Stimulated activated CD4-positive, alpha-beta T cell treated with anti-CD3 and anti-CD28 coated beads, Interleukin-4, amount 100 ng/mL, for 1 hour (primary cell): ENCODE measurements at regions not wholly inside any gene's neighbourhood (a gene's known extent, or its start where the extent isn't known, plus 50 kb on each side); places are given as distances from the start of the nearest gene placed in this dataset.

ENCODE experiments used
- DNase-seq: peaks from one replicate; pipeline ENCODE4 v3.0.0-alpha.2; 2020

GRCh38 chr3:7915356-7915755 lies 586.3 kb upstream of the LMCD1 start:
- no peak for DNase-seq

- DNase-seq = peak; percentile 2
Measured at GRCh38 chr3:7917443-7918151, 584.0 kb upstream of the LMCD1 start.

DNA sequence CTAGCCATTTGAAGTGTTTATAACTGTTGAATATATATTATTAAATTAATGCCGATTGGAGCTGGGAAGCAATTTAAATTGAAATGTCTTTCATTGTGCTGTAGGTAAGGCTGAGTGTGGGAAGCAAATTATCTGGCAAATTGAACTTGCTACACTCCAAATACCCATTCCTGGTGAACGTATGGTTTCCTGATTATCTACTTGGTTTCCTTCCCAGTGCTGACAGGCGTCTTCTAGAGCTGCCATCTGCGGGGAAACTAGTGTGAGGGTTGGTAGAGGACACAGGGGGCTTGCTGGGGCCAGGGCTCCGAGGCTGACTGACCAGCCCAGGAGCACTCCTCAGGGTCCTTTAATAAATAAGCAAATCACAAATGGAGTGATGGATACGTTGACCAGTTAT lies 581.4 kb upstream of the LMCD1 start:
- DNase-seq = no peak

DNA sequence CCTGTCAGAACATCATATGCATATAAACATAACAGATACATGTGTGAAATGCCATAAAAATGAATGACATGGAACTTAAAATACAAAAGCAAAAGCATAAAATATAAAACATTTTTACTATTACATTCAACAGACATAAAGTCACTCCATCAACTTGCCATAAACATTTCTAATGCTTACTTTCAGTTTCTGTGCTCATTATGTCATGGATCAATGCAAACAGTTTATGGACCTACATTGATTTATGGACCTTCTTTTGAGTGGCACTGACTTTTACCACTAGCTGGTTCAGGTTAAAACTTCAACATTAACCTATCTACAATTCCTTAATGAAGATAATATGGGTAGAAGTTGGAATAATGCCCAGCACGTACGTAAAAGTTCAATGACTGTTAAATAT lies 577.4 kb upstream of the LMCD1 start:
- no peak for DNase-seq

DNA sequence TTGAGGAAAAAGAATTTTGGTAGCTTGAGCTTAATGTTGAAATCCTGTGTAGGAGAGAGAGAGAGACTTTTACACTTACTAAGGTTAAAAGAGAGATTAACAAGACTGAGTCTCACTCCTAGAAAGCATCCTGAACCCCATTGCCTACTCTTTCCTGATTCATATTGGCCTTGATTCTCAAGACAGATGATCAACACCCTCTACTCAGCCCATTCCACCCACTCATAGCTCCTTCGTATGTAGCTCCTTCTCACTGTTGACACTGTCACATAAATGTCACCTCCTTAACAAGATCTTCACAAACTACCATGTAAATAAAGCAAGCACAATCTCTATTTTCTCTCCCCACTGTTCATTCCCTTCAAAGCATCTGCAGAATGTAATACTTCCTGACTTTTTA lies 574.6 kb upstream of the LMCD1 start:
- no peak for DNase-seq

DNA sequence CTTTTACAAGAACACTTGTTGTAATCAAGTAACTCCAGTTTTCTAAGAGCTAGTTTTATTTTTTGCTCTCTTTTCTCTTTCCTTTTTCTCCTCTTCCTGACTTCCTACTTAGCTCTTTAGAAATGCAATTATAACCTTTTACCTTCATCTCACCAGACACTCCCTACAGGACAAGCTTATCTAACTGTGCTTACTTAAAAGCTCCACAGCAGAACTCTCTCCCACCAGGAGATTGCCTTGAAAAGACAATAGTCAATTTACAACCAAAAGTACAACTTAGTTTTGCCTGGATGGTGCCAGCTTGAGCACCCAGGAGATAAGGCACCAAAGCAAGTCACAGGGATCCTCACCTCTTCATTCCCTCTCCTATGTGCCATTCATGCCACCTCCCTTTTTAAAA lies 573.8 kb upstream of the LMCD1 start:
- no peak for DNase-seq

DNA sequence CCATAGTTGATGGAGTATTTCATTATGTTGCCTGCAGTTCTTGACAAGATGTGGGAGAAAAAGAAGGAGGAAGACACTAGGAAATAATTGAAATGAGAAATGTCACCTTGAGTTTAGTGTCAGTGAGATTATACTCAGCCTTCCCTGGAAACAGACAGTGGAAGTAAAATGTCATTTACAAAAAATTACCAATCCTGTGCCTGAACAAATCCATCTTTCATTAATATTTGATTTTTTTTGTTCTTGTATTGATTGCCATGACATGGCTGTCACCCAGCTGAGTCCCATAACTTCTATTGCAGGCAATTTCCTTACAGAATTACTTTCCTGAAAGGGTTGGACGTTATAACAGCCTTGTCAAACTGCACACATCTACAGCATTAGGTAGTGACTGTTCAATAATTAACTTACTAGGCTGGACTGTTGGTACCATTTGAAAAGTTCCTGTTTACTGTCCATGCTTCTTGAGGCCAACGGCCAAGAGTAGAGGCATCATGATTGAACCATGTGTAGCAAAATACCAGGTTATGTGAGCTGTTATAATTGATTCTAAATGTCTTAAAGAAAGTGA lies 572.2 kb upstream of the LMCD1 start:
- no peak for DNase-seq

DNA sequence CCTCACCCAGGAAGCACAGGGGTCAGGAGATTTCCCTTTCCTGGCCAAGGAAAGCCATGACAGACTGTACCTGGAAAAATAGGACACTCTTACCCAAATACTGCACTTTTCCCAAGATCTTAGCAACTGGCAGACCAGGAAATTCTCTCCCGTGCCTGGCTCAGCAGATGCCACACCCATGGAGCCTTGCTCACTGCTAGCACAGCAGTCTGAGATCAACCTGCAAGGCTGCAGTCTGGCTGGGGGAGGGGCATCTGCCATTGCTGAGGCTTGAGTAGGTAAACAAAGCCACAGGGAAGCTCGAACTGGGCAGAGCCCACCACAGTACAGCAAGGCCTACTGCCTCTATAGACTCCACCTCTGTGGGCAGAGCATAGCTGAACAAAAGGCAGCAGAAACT lies 567.3 kb upstream of the LMCD1 start:
- no peak for DNase-seq

- DNase-seq = no peak
Measured at GRCh38 chr3:7947930-7948329, 553.7 kb upstream of the LMCD1 start.

- no peak for DNase-seq
Measured at GRCh38 chr3:7950890-7951289, 550.7 kb upstream of the LMCD1 start.

GRCh38 chr3:7953449-7954014 lies 548.1 kb upstream of the LMCD1 start:
- DNase-seq = no peak

DNA sequence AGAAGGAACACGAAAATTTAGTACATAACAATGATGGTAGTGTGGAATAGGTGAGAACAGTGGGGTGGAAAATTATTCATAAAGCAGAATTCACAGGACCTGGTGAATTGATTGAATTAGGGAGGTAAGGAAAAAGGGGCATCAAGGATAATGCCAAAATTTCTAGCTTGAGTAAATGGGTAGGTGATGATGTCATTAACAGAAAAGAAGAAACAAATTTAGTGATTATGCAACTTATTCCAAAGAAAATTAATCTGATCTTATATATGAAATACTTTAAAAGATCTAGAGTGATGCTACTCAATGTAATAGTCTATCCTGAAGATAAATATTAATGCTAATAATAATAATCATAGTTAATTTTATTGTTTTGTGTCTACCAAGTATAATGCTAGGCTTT lies 544.6 kb upstream of the LMCD1 start:
- DNase-seq = no peak

DNA sequence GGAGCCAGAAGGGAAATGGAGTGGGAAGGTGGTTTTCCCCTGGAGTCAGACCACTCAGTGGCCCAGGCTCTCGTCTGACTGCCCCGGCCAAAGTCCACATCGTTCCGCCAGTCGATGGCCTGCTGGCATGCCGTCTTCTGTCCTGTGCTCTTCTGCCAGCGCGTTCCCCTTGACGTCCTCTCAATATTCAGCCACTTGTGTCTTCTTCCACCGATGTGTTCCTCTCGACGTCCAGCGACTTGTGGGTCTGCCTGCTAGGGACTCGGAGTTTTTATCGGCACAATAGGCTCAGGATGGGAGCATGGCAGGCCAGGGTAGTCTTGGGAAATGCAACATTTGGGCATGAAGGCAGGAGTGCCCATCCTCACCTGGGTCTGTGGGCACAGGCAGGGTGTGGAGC lies 542.5 kb upstream of the LMCD1 start:
- no peak for DNase-seq

- DNase-seq = no peak
Measured at GRCh38 chr3:7960601-7961000, 541.0 kb upstream of the LMCD1 start.

DNA sequence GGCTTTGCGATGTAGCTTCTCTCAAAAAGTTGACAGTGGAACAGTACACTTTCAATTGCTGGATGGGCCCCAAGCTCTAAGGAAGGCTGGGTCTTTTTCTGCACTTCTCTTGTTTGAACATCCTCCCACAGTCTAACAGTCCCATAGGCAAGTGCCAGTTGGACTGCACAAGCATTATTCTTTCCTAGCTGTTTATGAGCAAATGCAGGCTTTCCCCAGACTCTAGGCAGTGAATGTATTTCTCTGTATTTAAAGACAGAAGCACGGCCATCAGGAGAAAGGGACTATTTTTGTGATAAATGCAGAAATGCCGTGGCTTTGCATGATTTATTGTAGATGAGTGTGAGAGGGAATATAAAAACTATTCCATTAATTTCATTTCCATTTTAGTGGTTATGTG lies 539.3 kb upstream of the LMCD1 start:
- DNase-seq = no peak

DNA sequence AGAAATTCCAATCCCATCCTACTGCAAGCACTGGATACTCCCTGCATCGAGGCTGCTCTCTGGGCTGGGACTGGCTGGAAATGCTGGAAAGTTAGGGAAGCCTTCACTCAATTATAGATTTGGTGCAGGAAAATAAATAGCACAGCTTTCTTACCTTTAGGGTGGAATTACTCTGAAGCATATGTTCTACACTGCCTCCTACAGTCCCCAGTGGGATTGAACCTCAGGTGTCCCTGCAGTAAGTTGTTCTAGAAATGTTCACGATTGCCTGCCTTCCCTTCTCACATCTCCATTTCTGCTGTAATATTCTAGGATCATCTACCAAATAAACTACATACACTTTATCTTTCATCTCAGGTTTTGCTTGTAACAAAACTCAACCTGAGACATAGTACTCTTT lies 536.7 kb upstream of the LMCD1 start:
- no peak for DNase-seq

GRCh38 chr3:7973006-7973405 lies 528.6 kb upstream of the LMCD1 start:
- DNase-seq = no peak

DNA sequence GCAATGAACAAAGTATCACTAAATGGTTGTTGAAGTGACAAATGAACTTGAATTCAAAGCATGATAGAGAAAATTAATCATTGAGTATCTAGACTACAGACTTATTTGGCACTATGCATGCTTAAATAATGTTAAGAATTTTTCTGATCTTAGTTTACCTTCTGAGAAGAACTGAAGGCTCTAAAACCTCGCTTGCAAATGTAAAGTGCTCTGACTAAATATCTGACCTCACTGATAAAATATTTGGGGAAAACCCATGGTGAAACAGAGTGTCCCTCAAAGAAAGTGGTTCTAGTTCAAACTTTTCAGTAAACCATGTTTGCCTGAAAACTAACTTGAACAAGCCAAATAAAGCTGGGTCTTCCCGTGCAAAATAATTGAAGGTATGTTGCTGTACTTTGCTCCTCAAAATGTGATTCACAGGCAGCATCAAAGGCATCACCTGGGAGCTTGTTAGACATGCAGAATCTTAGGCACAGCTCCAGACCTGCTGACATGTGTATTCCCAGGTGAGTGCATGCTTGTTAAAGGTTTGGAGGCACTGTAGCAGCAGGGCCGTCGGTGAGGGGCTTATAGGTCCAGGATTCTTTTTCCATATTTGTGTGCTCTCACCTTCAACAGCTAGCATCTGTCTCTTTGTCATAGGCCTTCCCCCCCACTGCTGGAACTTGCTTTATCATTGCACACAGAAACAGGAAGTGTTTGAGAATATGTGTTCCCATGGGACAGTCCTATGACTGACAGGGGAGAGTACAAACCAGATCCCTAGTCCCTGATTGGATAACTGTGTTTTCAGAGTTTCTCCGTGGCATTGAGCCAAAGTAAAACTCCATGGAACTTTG lies 524.2 kb upstream of the LMCD1 start:
- no peak for DNase-seq

DNA sequence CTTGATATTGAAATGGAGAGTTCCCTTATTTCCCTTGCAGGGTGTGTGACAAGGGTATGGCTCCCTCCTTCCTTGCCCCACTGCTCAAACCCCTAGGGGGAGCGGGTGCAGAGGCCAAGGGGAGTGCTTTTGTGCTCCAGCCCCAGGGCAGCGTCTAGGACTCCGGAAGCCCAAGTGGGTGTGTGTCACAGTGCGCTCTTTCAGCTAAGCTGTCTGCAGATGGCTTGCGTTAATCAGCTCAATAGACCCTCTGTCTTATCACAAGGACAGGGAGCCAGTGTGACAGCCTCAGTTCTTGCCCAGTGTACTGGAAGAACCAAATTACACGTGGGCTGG lies 523.6 kb upstream of the LMCD1 start:
- DNase-seq = no peak

GRCh38 chr3:7982126-7982525 lies 519.5 kb upstream of the LMCD1 start:
- no peak for DNase-seq

- no peak for DNase-seq
Measured at GRCh38 chr3:7999384-7999783, 502.2 kb upstream of the LMCD1 start.

- no peak for DNase-seq
Measured at GRCh38 chr3:8001307-8001706, 500.3 kb upstream of the LMCD1 start.

GRCh38 chr3:8001712-8002111 lies 499.9 kb upstream of the LMCD1 start:
- no peak for DNase-seq

DNA sequence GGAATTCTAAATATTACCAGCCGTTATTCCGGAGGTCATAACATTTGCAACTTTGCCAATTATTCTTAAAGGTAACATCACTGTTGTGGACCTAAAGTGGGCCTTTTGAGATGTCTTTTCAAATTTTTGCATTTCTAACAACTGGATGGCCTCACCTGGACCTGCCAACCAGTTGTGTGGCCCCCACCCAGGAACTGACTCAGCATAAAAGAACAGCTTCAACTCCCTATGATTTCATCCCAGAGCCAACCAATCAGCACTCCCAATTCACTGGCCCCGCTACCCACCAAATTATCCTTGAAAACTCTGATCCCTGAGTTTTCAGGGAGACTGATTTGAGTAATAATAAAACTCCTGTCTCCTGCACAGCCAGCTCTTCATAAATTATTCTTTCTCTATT lies 489.7 kb upstream of the LMCD1 start:
- DNase-seq = no peak
